Left ventricle myocardium superior (tissue), 1 donor: ENCODE measurements at regions not wholly inside any gene's neighbourhood (a gene's known extent, or its start where the extent isn't known, plus 50 kb on each side); places are given as distances from the start of the nearest gene placed in this dataset.
A peak's percentile ranks its signal among the peaks of the same experiment; 100 is the strongest.
"Not testable (repeated sequence)": the region's sequence is repeated elsewhere in the genome, so short reads cannot be mapped to it uniquely, and the experiment has no call there.

Experiments used
- ATAC-seq: fragments of 200-7000 bp; cut with Tn5 transposase; one replicate; pipeline ENCODE4 v1.9.1; 2020; ENCODE audit warnings: mild to moderate bottlenecking, moderate library complexity
- DNase-seq: peaks from one replicate; pipeline ENCODE4 v3.0.0-alpha.2; 2020
- intact Hi-C: fragments of 100-400 bp; cut with micrococcal nuclease; formaldehyde crosslinking; loops from one replicate; pipeline ENCODE4 v1.11.0; 2022
- donor health status: DM: no; HTN: yes; CAD: no; lungs with severe emphysema.

GRCh38 chr4:111269439-111269838 lies 646.6 kb upstream of the PITX2 start:
- no peak for ATAC-seq
- intact Hi-C loops: no loop called here
- DNase-seq: no peak

GRCh38 chr4:111274060-111274459 lies 651.2 kb upstream of the PITX2 start:
- intact Hi-C loops: no loop called here
- DNase-seq (no peak), ATAC-seq (no peak)

- ATAC-seq (no peak), DNase-seq (no peak)
- intact Hi-C loops: no loop called here
Observed at GRCh38 chr4:111274486-111274885, 651.6 kb upstream of the PITX2 start.

GRCh38 chr4:111281219-111281618 lies 658.3 kb upstream of the PITX2 start:
- intact Hi-C loops: no loop called here
- no peak for ATAC-seq
- DNase-seq: no peak

- ATAC-seq (no peak), DNase-seq (no peak)
- intact Hi-C loops: no loop called here
Observed at GRCh38 chr4:111282035-111282434, 659.2 kb upstream of the PITX2 start.

GRCh38 chr4:111283066-111283677 lies 660.3 kb upstream of the PITX2 start:
- ATAC-seq: no peak
- intact Hi-C loops: no loop called here
- DNase-seq: peak; percentile 55

- ATAC-seq: no peak
- intact Hi-C loops: no loop called here
- no peak for DNase-seq
Observed at GRCh38 chr4:111296466-111296865, 673.6 kb upstream of the PITX2 start.

GRCh38 chr4:111303806-111304205 lies 680.9 kb upstream of the PITX2 start:
- DNase-seq (no peak), ATAC-seq (no peak)
- intact Hi-C loops: no loop called here

- intact Hi-C loops: no loop called here
- ATAC-seq (no peak), DNase-seq (no peak)
Observed at GRCh38 chr4:111323496-111323895, 700.6 kb upstream of the PITX2 start.

GRCh38 chr4:111323916-111324315 lies 701.0 kb upstream of the PITX2 start:
- intact Hi-C loops: no loop called here
- DNase-seq (no peak), ATAC-seq (no peak)

- DNase-seq (no peak), ATAC-seq (no peak)
- intact Hi-C loops: no loop called here
Observed at GRCh38 chr4:111326450-111326849, 703.6 kb upstream of the PITX2 start.

- intact Hi-C loops: no loop called here
- no peak for ATAC-seq
- DNase-seq: no peak
Observed at GRCh38 chr4:111330786-111331185, 707.9 kb upstream of the PITX2 start.

- ATAC-seq (no peak), DNase-seq (no peak)
- intact Hi-C loops: no loop called here
Observed at GRCh38 chr4:111334361-111334760, 711.5 kb upstream of the PITX2 start.

GRCh38 chr4:111337186-111337876 lies 714.5 kb upstream of the PITX2 start:
- not testable (repeated sequence) for DNase-seq, ATAC-seq

GRCh38 chr4:111359602-111360001 lies 736.7 kb upstream of the PITX2 start:
- no peak for DNase-seq
- intact Hi-C loops: no loop called here
- no peak for ATAC-seq

More at GRCh38 chr4:111337186-111337876, 714.5 kb upstream of the PITX2 start:
- intact Hi-C loops: not testable (repeated sequence)

- no peak for ATAC-seq
- intact Hi-C loops: no loop called here
- no peak for DNase-seq
Observed at GRCh38 chr4:111360906-111361305, 738.0 kb upstream of the PITX2 start.

GRCh38 chr4:111362941-111363361 lies 740.1 kb upstream of the PITX2 start:
- no peak for DNase-seq
- ATAC-seq: peak; percentile 87
- intact Hi-C loops: no loop called here

- ATAC-seq, intact Hi-C loops, DNase-seq: not testable (repeated sequence)
Observed at GRCh38 chr4:111377880-111378279, 755.0 kb upstream of the PITX2 start.

GRCh38 chr4:111388561-111388960 lies 756.7 kb upstream of the FAM241A start:
- DNase-seq: no peak

GRCh38 chr4:111391829-111392228 lies 753.4 kb upstream of the FAM241A start:
- intact Hi-C loops: no loop called here
- ATAC-seq (no peak), DNase-seq (no peak)

More at GRCh38 chr4:111388561-111388960, 756.7 kb upstream of the FAM241A start:
- ATAC-seq: no peak
- intact Hi-C loops: no loop called here

- intact Hi-C loops: no loop called here
- DNase-seq: no peak
- ATAC-seq: no peak
Observed at GRCh38 chr4:111393781-111394180, 751.5 kb upstream of the FAM241A start.
